GM20000 (cell line): ENCODE measurements at regions not wholly inside any gene's neighbourhood (a gene's known extent, or its start where the extent isn't known, plus 50 kb on each side); places are given as distances from the start of the nearest gene placed in this dataset.
A peak's percentile ranks its signal among the peaks of the same experiment; 100 is the strongest.

ENCODE experiments used
- DNase-seq: peaks from one replicate; pipeline ENCODE4 v3.0.0; 2012; ENCODE audit warnings: low spot score
- TF ChIP-seq, protein P1 (sequence below): IDR thresholded peaks from 2 replicates; pipeline ENCODE4 v1.5.1; 2012; ENCODE audit warnings: mild to moderate bottlenecking, control low read depth; ENCODE audit errors: extremely low read depth, missing control alignments

DNA sequence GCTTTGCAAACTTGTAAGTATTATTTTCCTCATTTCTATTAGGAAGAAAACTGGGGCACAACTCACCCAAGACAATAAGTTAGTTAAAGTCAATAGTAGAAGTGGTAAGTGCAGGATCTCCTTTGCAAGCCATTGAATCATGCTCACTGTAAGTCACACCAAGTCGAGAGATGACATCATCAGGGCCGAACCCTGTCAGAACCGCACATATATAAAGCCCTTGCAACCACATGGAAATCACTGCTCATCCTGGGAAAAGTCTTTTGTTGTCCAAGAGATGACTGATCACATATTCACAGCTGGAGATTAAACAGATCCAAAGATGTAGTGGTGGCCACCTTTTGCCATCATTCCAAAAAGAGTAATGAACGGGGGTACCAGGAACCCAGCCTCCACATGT lies 484.8 kb upstream of the ID2 start:
- DNase-seq = no peak
- TF ChIP-seq, protein P1, sequence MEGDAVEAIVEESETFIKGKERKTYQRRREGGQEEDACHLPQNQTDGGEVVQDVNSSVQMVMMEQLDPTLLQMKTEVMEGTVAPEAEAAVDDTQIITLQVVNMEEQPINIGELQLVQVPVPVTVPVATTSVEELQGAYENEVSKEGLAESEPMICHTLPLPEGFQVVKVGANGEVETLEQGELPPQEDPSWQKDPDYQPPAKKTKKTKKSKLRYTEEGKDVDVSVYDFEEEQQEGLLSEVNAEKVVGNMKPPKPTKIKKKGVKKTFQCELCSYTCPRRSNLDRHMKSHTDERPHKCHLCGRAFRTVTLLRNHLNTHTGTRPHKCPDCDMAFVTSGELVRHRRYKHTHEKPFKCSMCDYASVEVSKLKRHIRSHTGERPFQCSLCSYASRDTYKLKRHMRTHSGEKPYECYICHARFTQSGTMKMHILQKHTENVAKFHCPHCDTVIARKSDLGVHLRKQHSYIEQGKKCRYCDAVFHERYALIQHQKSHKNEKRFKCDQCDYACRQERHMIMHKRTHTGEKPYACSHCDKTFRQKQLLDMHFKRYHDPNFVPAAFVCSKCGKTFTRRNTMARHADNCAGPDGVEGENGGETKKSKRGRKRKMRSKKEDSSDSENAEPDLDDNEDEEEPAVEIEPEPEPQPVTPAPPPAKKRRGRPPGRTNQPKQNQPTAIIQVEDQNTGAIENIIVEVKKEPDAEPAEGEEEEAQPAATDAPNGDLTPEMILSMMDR = no peak

DNA sequence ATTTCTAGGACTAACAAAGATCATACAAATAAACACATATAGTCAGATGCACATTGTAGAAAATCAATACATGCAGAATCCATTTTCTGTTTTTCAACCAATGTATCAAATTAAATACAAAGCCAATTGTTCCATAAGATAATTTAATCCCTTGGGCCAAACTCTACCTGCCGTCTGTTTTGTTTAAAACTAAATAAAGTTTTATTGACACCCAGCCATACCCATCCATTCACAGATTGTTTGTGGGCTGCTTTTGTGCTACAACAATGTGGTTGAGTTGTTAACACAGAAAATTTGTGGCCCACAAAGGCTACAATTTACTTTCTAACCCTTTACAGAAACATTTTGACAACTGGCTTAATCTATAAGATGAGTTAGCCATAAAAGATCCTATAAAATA lies 484.0 kb upstream of the ID2 start:
- no peak for DNase-seq
- TF ChIP-seq, protein P1 = no peak

DNA sequence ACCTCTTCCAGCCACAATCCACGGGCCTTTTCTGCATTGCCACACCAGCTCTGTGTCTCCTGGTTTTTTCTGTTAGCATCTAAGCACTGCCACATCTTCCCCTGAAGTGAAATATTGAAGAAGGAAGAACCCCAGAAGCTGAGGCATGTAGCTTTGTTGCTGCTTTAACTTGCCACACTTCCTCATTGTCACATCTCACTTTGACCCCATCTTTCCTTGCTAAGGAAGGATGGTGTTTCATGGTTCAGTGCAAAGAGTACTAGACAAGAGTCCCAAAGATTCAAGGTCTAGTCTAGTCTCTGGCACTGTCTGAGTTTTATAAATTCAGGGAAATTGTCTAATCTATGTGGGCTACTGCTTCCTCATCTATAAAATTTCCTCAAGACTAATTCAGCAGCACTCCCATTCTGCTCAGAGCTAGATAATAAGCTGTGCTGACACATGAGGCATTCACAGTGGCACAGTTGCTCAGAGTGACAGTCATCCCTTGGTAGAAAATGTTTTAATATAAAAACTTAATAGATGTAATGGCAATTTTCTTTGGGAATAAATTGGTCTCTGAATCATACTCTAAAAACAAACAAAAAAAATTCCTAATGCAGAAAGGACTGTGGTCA lies 483.0 kb upstream of the ID2 start:
- DNase-seq = no peak
- TF ChIP-seq, protein P1 = no peak

DNA sequence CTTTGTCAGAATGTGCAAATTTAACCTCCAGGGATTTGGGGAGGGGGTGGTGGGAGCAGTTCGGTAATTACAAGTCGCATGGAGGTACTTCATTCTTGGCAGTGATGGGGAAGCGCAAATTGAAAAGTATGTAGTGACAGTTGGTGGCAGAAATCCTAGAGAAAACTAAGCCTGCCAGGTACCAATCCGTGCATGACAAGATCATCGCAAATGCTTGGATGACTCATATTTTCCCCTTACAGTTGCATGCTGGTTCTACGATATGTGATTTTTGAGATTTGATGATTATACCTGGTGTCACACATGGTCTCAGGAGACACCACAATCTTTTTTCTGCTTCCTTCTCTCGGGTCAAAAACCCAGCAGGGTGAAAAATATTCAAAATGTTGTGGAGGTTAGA lies 479.7 kb upstream of the ID2 start:
- peak; percentile 59 for DNase-seq
- TF ChIP-seq, protein P1 = no peak

DNA sequence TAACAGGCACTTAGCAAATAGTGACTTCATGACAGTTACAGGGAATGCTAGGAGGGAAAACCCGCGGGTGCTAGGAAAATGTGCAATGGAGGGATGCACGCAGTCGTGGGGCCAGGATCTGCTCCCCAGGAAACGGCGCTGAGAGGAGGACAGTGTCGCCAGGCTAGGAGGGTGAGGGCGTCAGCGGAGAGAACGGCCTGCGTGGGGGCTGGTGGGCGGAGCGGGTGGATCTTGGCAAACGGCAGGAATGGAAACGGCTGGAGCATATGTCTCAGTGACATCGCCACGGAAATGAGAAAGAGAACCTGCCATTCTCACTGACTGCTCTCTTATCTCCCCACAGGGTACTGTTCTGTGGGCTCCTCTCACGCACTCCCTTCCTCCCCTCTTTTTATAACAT lies 478.5 kb upstream of the ID2 start:
- TF ChIP-seq, protein P1 = no peak
- no peak for DNase-seq

DNA sequence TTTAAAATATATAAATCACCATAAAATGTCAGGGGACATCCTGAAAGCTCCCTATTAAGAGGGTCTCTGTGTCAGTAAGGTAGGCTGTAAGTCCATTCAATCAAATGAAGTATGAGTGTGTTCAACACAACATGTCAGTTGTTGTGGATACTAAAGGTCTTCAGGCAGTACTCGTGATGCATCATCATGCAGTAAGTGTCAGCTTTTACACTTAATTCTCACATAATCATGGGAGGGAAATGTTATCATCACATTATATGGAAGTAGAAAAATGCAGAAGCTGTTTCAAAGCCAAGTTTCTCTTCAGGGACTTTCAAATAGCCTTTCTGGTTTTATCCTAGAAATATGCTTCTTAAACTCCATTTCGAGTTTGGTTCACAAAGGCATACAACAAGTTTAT lies 477.1 kb upstream of the ID2 start:
- TF ChIP-seq, protein P1 = no peak
- DNase-seq = no peak

DNA sequence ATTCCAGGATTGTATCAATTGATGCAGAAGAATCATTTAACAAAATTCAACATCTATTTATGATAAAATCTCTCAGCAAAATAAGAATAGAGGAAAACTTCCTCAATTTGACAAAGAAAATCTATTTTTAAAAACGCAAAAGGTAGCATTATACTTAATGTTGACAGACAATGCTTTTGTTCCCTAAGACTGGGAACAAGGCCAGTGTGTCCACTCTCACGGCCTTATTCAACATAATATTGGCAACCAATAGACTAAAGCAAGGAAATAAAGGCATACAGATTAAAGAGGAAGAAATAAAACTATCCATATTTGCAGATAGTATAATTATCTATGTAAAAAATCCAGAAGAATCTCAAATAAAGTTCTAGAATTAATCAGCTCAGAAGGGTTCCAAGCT lies 472.4 kb upstream of the ID2 start:
- TF ChIP-seq, protein P1 = no peak
- DNase-seq = no peak
